Keratinocyte (primary cell): ENCODE measurements at regions not wholly inside any gene's neighbourhood (a gene's known extent, or its start where the extent isn't known, plus 50 kb on each side); places are given as distances from the start of the nearest gene placed in this dataset.

Experiments used
- CTCF ChIP-seq, 3 experiments: IDR thresholded peaks in 1 of 3; conservative IDR thresholded peaks in 1 of 3; optimal IDR thresholded peaks in 1 of 3; 2 replicates in 2 of 3; 3 replicates in 1 of 3; pipeline versions ENCODE3 to v1.5.1; 2011; ENCODE audit warnings: low read length in 3 of 3, mild to moderate bottlenecking in 3 of 3, moderate library complexity in 2 of 3, control low read depth in 1 of 3, inconsistent platforms in 1 of 3; ENCODE audit not compliant: insufficient read depth in 2 of 3; ENCODE audit errors: extremely low read depth in 1 of 3
- EZH2 ChIP-seq: IDR thresholded peaks from one replicate; pipeline ENCODE4 v1.6.1; 2012; ENCODE audit warnings: inconsistent platforms, mild to moderate bottlenecking, low read length, moderate library complexity

DNA sequence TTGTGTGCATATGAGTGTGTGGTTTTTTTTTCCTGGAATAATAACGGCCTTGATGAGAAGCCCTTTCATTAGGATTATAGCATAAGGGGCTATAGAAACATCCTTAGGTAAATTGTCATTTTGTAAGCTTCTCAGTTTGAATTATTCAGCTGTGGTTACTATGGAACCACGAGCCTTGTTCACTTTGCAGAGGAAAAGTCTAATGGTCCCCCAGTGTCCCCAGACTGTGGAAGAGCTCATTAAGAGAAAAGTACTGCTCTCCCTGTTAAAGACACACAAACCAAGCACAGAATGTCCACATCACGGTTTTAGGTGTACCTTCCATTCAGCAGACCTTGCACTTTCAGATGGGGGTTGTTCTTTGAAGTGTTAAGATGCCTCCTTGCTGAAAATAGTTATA lies 199.3 kb upstream of the DEPDC1 start:
- TF ChIP-seq CTCF (optimal IDR thresholded peaks at IDR 0.05 in 1 of 3, IDR thresholded peaks at IDR 0.05 in 1 of 3, conservative IDR thresholded peaks at IDR 0.05 in 1 of 3; ENCODE audit: extremely low read depth in 1 of 3, insufficient read depth in 2 of 3, low read length in 3 of 3) (no peak), EZH2 (no peak)
